Mesendoderm (in vitro differentiated cells): ENCODE measurements at regions not wholly inside any gene's neighbourhood (a gene's known extent, or its start where the extent isn't known, plus 50 kb on each side); places are given as distances from the start of the nearest gene placed in this dataset.
A peak's percentile ranks its signal among the peaks of the same experiment; 100 is the strongest.
"Not testable (repeated sequence)": the region's sequence is repeated elsewhere in the genome, so short reads cannot be mapped to it uniquely, and the experiment has no call there.

Source experiments
- DNase-seq: peaks from one replicate; pipeline ENCODE4 v3.0.0; 2013
- H2AK5ac ChIP-seq: 2 replicates; pipeline ENCODE4 v1.6.1; 2013; ENCODE audit warnings: low read length, inconsistent platforms
- H2BK120ac ChIP-seq: 2 replicates; pipeline ENCODE4 v1.6.1; 2013; ENCODE audit warnings: low read depth, mild to moderate bottlenecking, low read length, moderate library complexity, mixed read lengths
- H2BK15ac ChIP-seq: replicated peaks from 2 replicates; pipeline ENCODE4 v1.6.1; 2013; ENCODE audit warnings: low read depth, mild to moderate bottlenecking, moderate library complexity
- H2BK5ac ChIP-seq: 2 replicates; pipeline ENCODE4 v1.6.1; 2013; ENCODE audit warnings: low read length, inconsistent platforms
- H3K18ac ChIP-seq: 2 replicates; pipeline ENCODE4 v1.6.1; 2013; ENCODE audit warnings: mild to moderate bottlenecking, low read length, mixed read lengths
- H3K23ac ChIP-seq: one replicate; pipeline ENCODE4 v1.6.1; 2013; ENCODE audit warnings: low read length
- H3K27ac ChIP-seq: 2 replicates; pipeline ENCODE4 v1.5.1; 2013; ENCODE audit warnings: low read depth, mild to moderate bottlenecking, inconsistent platforms, low read length, moderate library complexity
- H3K27me3 ChIP-seq: 2 replicates; pipeline ENCODE4 v1.6.1; 2013; ENCODE audit warnings: low read length, control low read depth, mild to moderate bottlenecking, inconsistent platforms; ENCODE audit not compliant: insufficient read depth, poor library complexity
- H3K36me3 ChIP-seq: 2 replicates; pipeline ENCODE4 v1.6.1; 2013; ENCODE audit warnings: low read length, inconsistent platforms; ENCODE audit not compliant: control insufficient read depth, insufficient read depth
- H3K4ac ChIP-seq: one replicate; pipeline ENCODE4 v1.6.1; 2013; ENCODE audit warnings: low read depth, mild to moderate bottlenecking, low read length, moderate library complexity
- H3K4me1 ChIP-seq: 2 replicates; pipeline ENCODE4 v1.6.1; 2013; ENCODE audit warnings: low read depth, low read length, inconsistent platforms; ENCODE audit not compliant: control insufficient read depth
- H3K4me2 ChIP-seq: 2 replicates; pipeline ENCODE4 v1.6.1; 2013; ENCODE audit warnings: low read length
- H3K4me3 ChIP-seq: 2 replicates; pipeline ENCODE4 v1.5.1; 2013; ENCODE audit warnings: mild to moderate bottlenecking, low read length
- H3K56ac ChIP-seq: one replicate; pipeline ENCODE4 v1.6.1; 2013; ENCODE audit warnings: low read length
- H3K79me1 ChIP-seq: 2 replicates; pipeline ENCODE4 v1.6.1; 2013; ENCODE audit warnings: low read length, inconsistent platforms
- H3K79me2 ChIP-seq: 2 replicates; pipeline ENCODE4 v1.6.1; 2013; ENCODE audit warnings: mild to moderate bottlenecking, low read length; ENCODE audit not compliant: control insufficient read depth, insufficient read depth
- H3K9ac ChIP-seq: 2 replicates; pipeline ENCODE4 v1.6.1; 2013; ENCODE audit warnings: low read length, inconsistent platforms
- H4K5ac ChIP-seq: one replicate; pipeline ENCODE4 v1.6.1; 2013; ENCODE audit warnings: low read length
- H4K8ac ChIP-seq: one replicate; pipeline ENCODE4 v1.6.1; 2013; ENCODE audit warnings: low read depth, mild to moderate bottlenecking, control low read depth, low read length, moderate library complexity
- WGBS: extraction: QIAGEN DNeasy Blood & Tissue Kit; methylation state at CpG from one replicate; pipeline ENCODE4 v1.1.7; 2013; ENCODE audit warnings: low lambda C conversion rate, missing lambda C conversion rate; ENCODE audit not compliant: insufficient coverage; ENCODE audit errors: extremely low coverage; 5-methylcytosine and 5-hydroxymethylcytosine counted together

DNA sequence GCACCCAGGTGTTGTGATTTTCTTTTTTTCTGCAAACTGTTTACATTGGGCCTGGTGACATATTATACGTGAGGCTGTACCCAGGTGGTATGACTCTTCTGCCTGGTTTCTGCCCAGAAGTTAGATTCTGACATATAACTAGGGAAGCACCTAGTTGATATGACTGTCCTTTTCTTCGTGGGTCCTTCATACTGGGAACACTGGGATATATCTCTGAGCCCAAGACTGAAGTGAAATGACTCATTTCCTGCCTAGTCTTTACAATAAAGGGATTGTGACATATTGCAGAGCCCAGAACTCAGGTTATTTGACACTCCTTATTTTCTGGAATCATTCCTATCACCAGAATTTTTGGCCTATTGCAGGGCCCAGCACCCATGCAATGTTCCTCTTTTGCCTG lies 1121.6 kb upstream of the AMELY start:
- H4K5ac ChIP-seq, result no peak overlapping the region
- no peaks in the 10 kb centered on the region for H3K27me3 ChIP-seq
- H3K23ac ChIP-seq, result no peak overlapping the region
- H3K27ac ChIP-seq, result no peak overlapping the region
- H3K79me2 ChIP-seq, result no peaks in the 10 kb centered on the region
- no peaks in the 10 kb centered on the region for H3K79me1 ChIP-seq
- no peak overlapping the region for H3K9ac ChIP-seq
- H2BK15ac ChIP-seq, result no peak overlapping the region
- H3K4ac ChIP-seq, result no peak overlapping the region
- DNase-seq, result no peak
- no peaks in the 10 kb centered on the region for H3K36me3 ChIP-seq
- no peak overlapping the region for H2BK120ac ChIP-seq
- no peak overlapping the region for H3K18ac ChIP-seq
- no peak overlapping the region for H2AK5ac ChIP-seq
- no peak overlapping the region for H3K4me3 ChIP-seq
- no peak overlapping the region for H3K4me2 ChIP-seq
- H3K56ac ChIP-seq, result no peak overlapping the region
- H3K4me1 ChIP-seq, result no peaks in the 10 kb centered on the region
- no peak overlapping the region for H4K8ac ChIP-seq
- no CpG with 5 or more reads among the region's 2 CpGs for WGBS
- H2BK5ac ChIP-seq, result no peak overlapping the region

DNA sequence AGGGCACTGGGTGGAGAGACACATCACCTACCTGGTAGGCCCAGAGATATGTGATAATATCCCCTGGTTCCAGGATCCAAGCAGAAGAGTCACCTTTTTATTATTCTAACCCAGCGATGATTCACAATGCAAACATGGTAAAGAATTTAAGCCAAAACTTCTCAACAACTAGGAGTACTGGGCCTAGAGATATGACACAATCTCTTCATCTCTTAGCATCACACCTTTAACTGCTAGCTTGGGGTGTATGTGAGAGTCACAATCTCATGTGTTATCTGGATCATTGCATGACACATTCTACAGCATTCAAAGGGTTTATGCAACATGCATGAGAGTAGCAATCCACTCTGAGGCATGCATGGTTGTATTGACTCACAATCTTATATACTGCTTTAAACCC lies 1109.0 kb upstream of the AMELY start:
- Histone ChIP-seq H2BK15ac (no peak overlapping the region), H2BK120ac (no peak overlapping the region), H3K23ac (no peak overlapping the region), H3K4me3 (no peak overlapping the region), H2BK5ac (no peak overlapping the region), H3K18ac (no peak overlapping the region), H3K27me3 (no peaks in the 10 kb centered on the region), H4K5ac (no peak overlapping the region), H3K27ac (no peak overlapping the region), H3K79me1 (no peaks in the 10 kb centered on the region), H3K4me1 (no peaks in the 10 kb centered on the region), H4K8ac (no peak overlapping the region), H3K4ac (no peak overlapping the region), H2AK5ac (no peak overlapping the region), H3K56ac (no peak overlapping the region), H3K4me2 (no peak overlapping the region), H3K36me3 (no peaks in the 10 kb centered on the region), H3K9ac (no peak overlapping the region), H3K79me2 (no peaks in the 10 kb centered on the region)
- no CpG with 5 or more reads among the region's 1 CpG for WGBS
- DNase-seq, result no peak

GRCh38 chrY:8011515-8011914 lies 1100.0 kb upstream of the AMELY start:
- Histone ChIP-seq H2BK15ac (no peak overlapping the region), H4K5ac (no peak overlapping the region), H3K27me3 (no peaks in the 10 kb centered on the region), H3K23ac (no peak overlapping the region), H3K4me3 (no peak overlapping the region), H3K36me3 (no peaks in the 10 kb centered on the region), H2AK5ac (no peak overlapping the region), H3K4me1 (no peaks in the 10 kb centered on the region), H3K4ac (no peak overlapping the region), H3K27ac (no peak overlapping the region), H3K79me1 (no peaks in the 10 kb centered on the region), H3K18ac (no peak overlapping the region), H3K9ac (no peak overlapping the region), H3K56ac (no peak overlapping the region), H3K4me2 (no peak overlapping the region), H2BK5ac (no peak overlapping the region), H2BK120ac (no peak overlapping the region), H3K79me2 (no peaks in the 10 kb centered on the region), H4K8ac (no peak overlapping the region)
- DNase-seq, result no peak
- WGBS, result no CpG with 5 or more reads among the region's 3 CpGs

- Histone ChIP-seq H3K4me2 (no peak overlapping the region), H4K5ac (no peak overlapping the region), H2BK15ac (no peak overlapping the region), H3K4ac (no peak overlapping the region), H3K56ac (no peak overlapping the region), H3K36me3 (no peaks in the 10 kb centered on the region), H3K4me3 (no peak overlapping the region), H2AK5ac (no peak overlapping the region), H3K4me1 (no peaks in the 10 kb centered on the region), H2BK120ac (no peak overlapping the region), H3K79me1 (no peaks in the 10 kb centered on the region), H2BK5ac (no peak overlapping the region), H3K18ac (no peak overlapping the region), H3K23ac (no peak overlapping the region), H3K9ac (no peak overlapping the region), H3K27me3 (no peaks in the 10 kb centered on the region), H3K79me2 (no peaks in the 10 kb centered on the region), H3K27ac (no peak overlapping the region), H4K8ac (no peak overlapping the region)
- no CpG with 5 or more reads among the region's 3 CpGs for WGBS
- DNase-seq, result no peak
Measured at GRCh38 chrY:8004196-8004595, 1092.6 kb upstream of the AMELY start.

- H3K36me3 ChIP-seq, result no peaks in the 10 kb centered on the region
- no CpG with 5 or more reads among the region's 2 CpGs for WGBS
- no peak overlapping the region for H4K8ac ChIP-seq
- H3K56ac ChIP-seq, result no peak overlapping the region
- no peak overlapping the region for H3K23ac ChIP-seq
- peak; percentile 51 for DNase-seq
- H2BK120ac ChIP-seq, result no peak overlapping the region
- no peak overlapping the region for H3K4me3 ChIP-seq
- no peak overlapping the region for H2BK5ac ChIP-seq
- H3K18ac ChIP-seq, result no peak overlapping the region
- H3K4me2 ChIP-seq, result no peak overlapping the region
- no peak overlapping the region for H3K27ac ChIP-seq
- no peaks in the 10 kb centered on the region for H3K79me1 ChIP-seq
- no peaks in the 10 kb centered on the region for H3K79me2 ChIP-seq
- no peak overlapping the region for H2BK15ac ChIP-seq
- H4K5ac ChIP-seq, result no peak overlapping the region
- no peaks in the 10 kb centered on the region for H3K27me3 ChIP-seq
- no peaks in the 10 kb centered on the region for H3K4me1 ChIP-seq
- no peak overlapping the region for H2AK5ac ChIP-seq
- H3K9ac ChIP-seq, result no peak overlapping the region
- H3K4ac ChIP-seq, result no peak overlapping the region
Measured at GRCh38 chrY:7996726-7997125, 1085.2 kb upstream of the AMELY start.

DNA sequence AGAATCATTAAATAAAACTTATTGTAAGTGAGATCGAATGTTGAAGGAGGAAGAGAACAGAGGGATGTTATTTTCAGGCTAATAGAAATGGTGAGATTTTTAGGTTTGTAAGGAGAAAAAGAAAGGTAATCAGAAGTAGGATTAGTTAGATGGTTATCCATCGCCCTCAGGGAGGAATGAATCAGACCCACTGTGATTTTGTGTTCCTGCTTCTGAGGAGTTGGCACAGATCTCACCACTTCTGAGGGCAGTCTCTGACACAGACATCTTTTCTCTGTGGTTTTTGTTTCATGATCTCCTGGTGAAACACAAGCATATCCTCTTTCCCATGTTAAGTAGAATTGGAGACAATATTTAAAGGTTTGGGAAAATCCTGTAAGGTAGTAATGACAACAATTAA lies 1083.2 kb upstream of the AMELY start:
- not testable (repeated sequence) for H2BK120ac ChIP-seq, H3K4ac ChIP-seq, H3K27ac ChIP-seq, H3K4me1 ChIP-seq, H3K4me2 ChIP-seq, H3K9ac ChIP-seq, H3K79me2 ChIP-seq, H3K18ac ChIP-seq, H3K56ac ChIP-seq, H2BK15ac ChIP-seq, H2BK5ac ChIP-seq, H3K27me3 ChIP-seq, H2AK5ac ChIP-seq, H3K36me3 ChIP-seq, H4K5ac ChIP-seq, H4K8ac ChIP-seq, H3K23ac ChIP-seq, H3K4me3 ChIP-seq, DNase-seq, H3K79me1 ChIP-seq
- 100% methylated on average over 1 of the region's 2 CpGs for WGBS
